ENCODE measurements at regions not wholly inside any gene's neighbourhood (a gene's known extent, or its start where the extent isn't known, plus 50 kb on each side); places are given as distances from the start of the nearest gene placed in this dataset.
"Not testable (repeated sequence)": the region's sequence is repeated elsewhere in the genome, so short reads cannot be mapped to it uniquely, and the experiment has no call there.

DNA sequence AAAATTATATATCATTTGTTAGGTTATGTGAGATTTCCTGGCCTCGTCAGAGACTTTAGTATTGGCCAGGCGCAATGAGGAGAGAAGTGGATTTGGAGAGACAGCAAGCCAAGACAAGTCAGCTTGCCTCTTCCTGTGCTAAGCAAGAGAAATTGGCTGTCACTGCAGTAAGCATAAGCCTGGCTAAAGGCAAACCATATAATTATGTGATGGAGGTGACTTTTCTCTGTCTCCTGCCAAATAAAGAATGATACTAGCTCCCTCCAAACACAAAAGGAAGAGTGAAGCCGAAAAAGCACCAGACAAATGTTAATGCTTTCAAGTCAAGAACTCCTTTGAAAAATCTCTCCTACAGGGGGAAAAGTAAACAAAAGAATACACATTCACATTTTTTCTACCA lies 2246.0 kb downstream of the ARAP2 start:
- H3K4me3 ChIP-seq (ENCODE audit: low read length): no peak overlapping the region
- no peak for DNase-seq (ENCODE audit: low read depth)
- TF ChIP-seq CTCF (conservative IDR thresholded peaks at IDR 0.05; ENCODE audit: low read length): no peak

GRCh38 chr4:34000356-34000755 lies 2244.0 kb downstream of the ARAP2 start:
- no peak overlapping the region for H3K4me3 ChIP-seq (ENCODE audit: low read length)
- DNase-seq (ENCODE audit: low read depth): no peak
- TF ChIP-seq CTCF (conservative IDR thresholded peaks at IDR 0.05; ENCODE audit: low read length): no peak

- not testable (repeated sequence) for DNase-seq (ENCODE audit: low read depth); H3K4me3 ChIP-seq (ENCODE audit: low read length)
These were observed 2237.8 kb downstream of the ARAP2 start for GRCh38 chr4:34006540-34006939.

GRCh38 chr4:34009951-34010350 lies 2234.4 kb downstream of the ARAP2 start:
- DNase-seq (ENCODE audit: low read depth): no peak
- TF ChIP-seq CTCF (conservative IDR thresholded peaks at IDR 0.05; ENCODE audit: low read length): no peak
- no peak overlapping the region for H3K4me3 ChIP-seq (ENCODE audit: low read length)

DNA sequence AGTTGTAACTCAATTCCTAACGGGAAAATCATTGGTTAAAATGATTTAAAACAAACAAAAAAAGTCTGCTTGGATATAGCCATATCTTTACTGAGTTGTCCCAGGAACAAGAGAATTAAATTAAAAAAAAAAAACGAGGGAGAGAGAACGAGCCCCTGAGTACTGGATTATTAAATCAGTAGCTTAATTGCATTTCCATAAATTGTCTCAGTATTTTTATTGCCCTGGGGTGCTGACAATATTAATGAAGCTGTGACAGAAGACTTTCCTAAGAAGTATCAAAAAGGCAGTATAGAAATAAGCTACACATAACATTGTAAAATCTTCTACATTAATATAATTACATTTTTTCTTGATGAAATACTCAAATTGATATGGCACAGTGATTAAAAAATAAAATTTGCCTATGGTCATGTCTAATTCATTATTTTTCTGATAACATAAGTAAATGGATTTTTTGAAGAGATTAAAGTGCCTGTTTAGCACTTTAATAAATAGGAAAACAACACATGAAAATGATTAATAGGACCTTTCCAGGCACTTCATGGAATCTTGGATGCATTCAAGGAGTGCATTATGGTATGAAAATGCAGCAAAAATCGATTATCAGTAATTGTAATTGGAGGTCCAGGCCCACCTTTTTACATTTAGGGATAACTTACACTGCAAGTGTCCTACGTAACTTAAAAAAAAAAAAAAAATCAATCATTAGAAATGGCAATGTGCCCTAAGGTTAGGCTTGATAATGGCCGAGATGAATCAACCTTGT lies 2233.4 kb downstream of the ARAP2 start:
- no peak for TF ChIP-seq CTCF (conservative IDR thresholded peaks at IDR 0.05; ENCODE audit: low read length)
- no peak overlapping the region for H3K4me3 ChIP-seq (ENCODE audit: low read length)
- no peak for DNase-seq (ENCODE audit: low read depth)

DNA sequence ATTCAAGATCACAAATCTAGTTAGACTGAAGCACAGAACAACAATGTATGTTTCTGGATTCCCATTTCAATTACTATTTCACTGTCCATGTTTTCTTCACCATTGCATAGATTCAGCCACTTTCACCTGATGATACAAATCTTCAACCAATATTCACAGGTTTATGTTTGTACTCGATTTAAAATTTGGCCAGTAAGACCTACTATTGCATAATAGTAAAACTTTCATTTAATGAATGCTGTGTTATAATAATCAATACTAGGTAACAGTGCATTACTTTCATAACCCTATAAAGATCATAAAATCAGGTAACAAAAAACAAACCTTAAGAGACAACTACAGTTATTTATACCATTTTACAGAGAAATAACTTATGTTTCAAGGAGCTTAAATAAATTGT lies 2209.1 kb downstream of the ARAP2 start:
- H3K4me3 ChIP-seq (ENCODE audit: low read length): no peak overlapping the region
- TF ChIP-seq CTCF (conservative IDR thresholded peaks at IDR 0.05; ENCODE audit: low read length): no peak
- DNase-seq (ENCODE audit: low read depth): no peak

DNA sequence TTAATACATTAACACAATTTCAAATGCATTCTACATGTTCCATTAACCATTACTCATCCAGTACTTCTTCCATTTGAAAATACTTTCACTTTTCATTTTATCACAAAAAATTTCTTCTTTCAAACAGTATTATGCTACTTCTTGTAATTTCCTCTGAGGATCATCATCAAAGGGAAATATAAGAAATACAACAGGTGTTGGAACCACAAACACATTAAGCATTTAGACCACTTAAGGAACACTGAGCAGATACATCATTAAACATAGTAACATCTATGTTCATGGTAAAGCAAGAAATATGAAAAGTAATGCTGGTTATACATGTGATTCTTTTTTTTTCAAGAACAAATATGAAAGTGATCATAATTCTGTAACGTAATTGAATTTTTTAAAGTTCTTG lies 2207.0 kb downstream of the ARAP2 start:
- TF ChIP-seq CTCF (conservative IDR thresholded peaks at IDR 0.05; ENCODE audit: low read length): no peak
- DNase-seq (ENCODE audit: low read depth): no peak
- no peak overlapping the region for H3K4me3 ChIP-seq (ENCODE audit: low read length)
